Small intestine (tissue), 7 donors: ENCODE measurements at regions not wholly inside any gene's neighbourhood (a gene's known extent, or its start where the extent isn't known, plus 50 kb on each side); places are given as distances from the start of the nearest gene placed in this dataset.

Experiments
- DNase-seq, 2 donors: peaks; one replicate each; pipeline versions ENCODE4 v3.0.0 to v3.0.0-alpha.2; 2013
- FAIRE-seq: peaks from 2 replicates; lab custom pipeline; 2012; peaks lifted over from hg19 to GRCh38; lab: Jason Lieb, UNC
- H3K27ac ChIP-seq, 3 donors: one replicate each; pipeline ENCODE4 v1.5.1; 2013; ENCODE audit warnings: low read length in 2 of 3, mild to moderate bottlenecking in 2 of 3, control low read depth in 1 of 3, inconsistent platforms in 1 of 3, low read depth in 1 of 3, moderate library complexity in 1 of 3
- H3K27me3 ChIP-seq, 3 donors: one replicate each; pipeline ENCODE4 v1.6.1; 2013; ENCODE audit warnings: low read length in 3 of 3, inconsistent platforms in 1 of 3; ENCODE audit not compliant: control insufficient read depth in 3 of 3, insufficient read depth in 3 of 3
- H3K36me3 ChIP-seq, 3 donors: one replicate each; pipeline ENCODE4 v1.6.1; 2013; ENCODE audit warnings: low read length in 3 of 3, inconsistent platforms in 1 of 3, low read depth in 1 of 3, mild to moderate bottlenecking in 1 of 3, moderate library complexity in 1 of 3; ENCODE audit not compliant: control insufficient read depth in 3 of 3, insufficient read depth in 2 of 3
- H3K4me1 ChIP-seq, 3 donors: one replicate each; pipeline ENCODE4 v1.6.1; 2013; ENCODE audit warnings: low read length in 2 of 3, inconsistent platforms in 1 of 3, low read depth in 1 of 3, mild to moderate bottlenecking in 1 of 3, moderate library complexity in 1 of 3; ENCODE audit not compliant: control insufficient read depth in 3 of 3, insufficient read depth in 2 of 3
- H3K4me3 ChIP-seq, 3 donors: one replicate each; pipeline ENCODE4 v1.5.1; 2013; ENCODE audit warnings: low read length in 3 of 3, control low read depth in 1 of 3, inconsistent platforms in 1 of 3, low read depth in 1 of 3, mild to moderate bottlenecking in 1 of 3, moderate library complexity in 1 of 3
- H3K9me3 ChIP-seq, 2 donors: one replicate each; pipeline ENCODE4 v1.6.1; 2013; ENCODE audit warnings: low read depth in 1 of 2, low read length in 1 of 2; ENCODE audit not compliant: control insufficient read depth in 2 of 2, insufficient read depth in 1 of 2
- WGBS, 3 donors: extraction: QIAGEN DNeasy Blood & Tissue Kit; methylation state at CpG; one replicate each; pipeline ENCODE4 v1.1.7; 2013; 5-methylcytosine and 5-hydroxymethylcytosine counted together
- donor health status: healthy with polysubstance abuse.
- donor health status: control.
- donor health status: control.
- donor health status: Bipolar disorder and iron deficiency.
- donor health status: healthy.

- H3K27me3 ChIP-seq, result no peaks in the 10 kb centered on the region
- no peak overlapping the region for H3K27ac ChIP-seq
- H3K4me3 ChIP-seq, result no peak overlapping the region
- H3K4me1 ChIP-seq, result no peaks in the 10 kb centered on the region
- WGBS, 3 donors, result 85 to 97% (median 89%) methylated on average over 2 of the region's 2 CpGs
- DNase-seq, result no peak
- H3K9me3 ChIP-seq, result no peaks in the 10 kb centered on the region
- H3K36me3 ChIP-seq, result no peaks in the 10 kb centered on the region
- FAIRE-seq, result no peak
These were observed 696.5 kb downstream of the UQCRFS1 start for GRCh38 chr19:28516415-28516872.

DNA sequence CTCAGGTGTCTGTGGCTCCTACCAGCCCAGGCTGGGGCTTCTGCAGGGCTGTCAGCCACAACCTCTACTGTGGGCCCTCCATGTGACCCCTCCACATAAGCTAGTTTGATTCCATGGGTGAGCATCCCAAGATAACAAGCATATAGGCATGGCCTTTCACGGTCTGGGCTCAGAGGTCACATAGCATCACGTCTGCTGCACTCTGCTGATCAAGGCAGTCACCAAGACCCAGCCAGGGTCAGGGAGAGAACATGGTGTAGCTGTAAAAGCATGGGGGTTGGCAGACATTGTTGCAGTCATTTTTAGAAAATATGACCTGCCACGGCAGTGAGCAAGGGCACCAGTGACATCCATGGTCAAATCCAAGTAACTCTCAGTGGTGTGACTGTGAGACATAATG lies 698.8 kb downstream of the UQCRFS1 start:
- no peak overlapping the region for H3K4me3 ChIP-seq
- no peak for DNase-seq
- H3K4me1 ChIP-seq, result no peaks in the 10 kb centered on the region
- 65 to 72% (median 70%) methylated on average over 3 of the region's 3 CpGs for WGBS, 3 donors
- H3K9me3 ChIP-seq, result no peaks in the 10 kb centered on the region
- no peaks in the 10 kb centered on the region for H3K27me3 ChIP-seq
- H3K27ac ChIP-seq, result no peak overlapping the region
- no peak for FAIRE-seq
- no peaks in the 10 kb centered on the region for H3K36me3 ChIP-seq

GRCh38 chr19:28511655-28512054 lies 701.3 kb downstream of the UQCRFS1 start:
- no peaks in the 10 kb centered on the region for H3K9me3 ChIP-seq
- WGBS, 3 donors, result 90 to 97% (median 93%) methylated on average over 1 of the region's 1 CpG
- H3K27ac ChIP-seq, result no peak overlapping the region
- no peak overlapping the region for H3K4me3 ChIP-seq
- FAIRE-seq (no peak), DNase-seq (no peak)
- no peaks in the 10 kb centered on the region for H3K4me1 ChIP-seq
- no peaks in the 10 kb centered on the region for H3K27me3 ChIP-seq
- no peaks in the 10 kb centered on the region for H3K36me3 ChIP-seq

DNA sequence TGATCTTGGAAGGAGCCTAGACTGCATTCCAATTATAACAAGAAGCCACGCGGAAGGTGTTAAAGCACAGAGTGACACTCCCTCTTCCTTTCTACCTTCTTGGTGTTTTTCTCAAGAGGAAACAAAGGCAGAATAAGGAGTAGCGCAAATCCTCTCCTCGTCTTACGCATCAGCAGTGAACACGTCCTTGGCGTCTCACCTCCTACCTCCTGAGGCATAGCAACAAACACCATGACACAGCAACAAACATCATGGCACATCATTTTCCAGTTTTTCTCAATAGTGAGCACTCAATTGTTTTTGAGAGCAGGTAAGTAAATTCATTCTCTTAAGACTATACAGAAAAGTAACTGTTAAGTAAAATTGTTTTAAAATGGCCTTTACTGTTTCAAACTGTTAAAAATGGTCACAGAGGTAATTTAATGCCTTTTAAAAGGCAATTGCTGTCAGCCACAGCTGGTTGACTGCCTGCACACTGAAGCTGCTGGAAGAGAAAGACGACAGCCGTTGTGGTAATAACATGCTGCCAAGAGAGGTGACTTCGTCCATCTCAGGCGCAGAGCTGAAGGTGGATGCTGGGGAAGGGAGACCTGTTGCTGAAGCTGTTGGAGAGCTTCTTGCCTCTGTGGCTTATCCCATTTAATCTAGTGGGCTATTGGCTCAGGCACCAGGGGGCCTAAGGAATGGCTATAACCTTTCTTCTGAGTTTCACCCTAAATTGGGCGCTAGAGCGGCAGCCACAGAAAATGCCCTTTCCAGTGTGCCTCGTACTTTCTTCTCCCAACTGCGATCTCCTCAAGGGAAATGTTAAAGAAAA lies 703.7 kb downstream of the UQCRFS1 start:
- DNase-seq (no peak), FAIRE-seq (no peak)
- Histone ChIP-seq H3K36me3 (no peaks in the 10 kb centered on the region), H3K9me3 (no peaks in the 10 kb centered on the region), H3K27me3 (no peaks in the 10 kb centered on the region), H3K4me3 (no peak overlapping the region), H3K27ac (no peak overlapping the region), H3K4me1 (no peaks in the 10 kb centered on the region)
- 79 to 86% (median 81%) methylated on average over 15 of the region's 15 CpGs for WGBS, 3 donors

DNA sequence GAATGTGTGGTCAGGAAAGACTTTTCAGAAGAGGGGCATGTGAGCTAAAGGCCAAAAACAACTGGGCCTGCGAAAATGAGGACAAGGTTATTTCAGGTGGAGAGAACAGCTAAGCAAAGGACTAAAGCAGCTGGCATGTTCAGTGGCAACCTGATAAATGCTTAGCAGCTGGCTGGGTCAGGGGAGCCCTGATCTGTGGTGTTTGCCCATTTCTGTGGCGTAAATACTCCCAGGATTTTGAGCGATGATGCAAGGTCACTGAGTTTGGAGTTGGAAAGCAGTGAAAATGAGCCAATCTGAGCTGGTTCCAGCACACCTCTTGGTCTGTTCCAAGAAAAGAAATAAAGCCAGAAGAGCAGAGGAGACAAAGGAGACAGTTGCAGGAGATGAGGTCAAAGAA lies 704.3 kb downstream of the UQCRFS1 start:
- no peaks in the 10 kb centered on the region for H3K27me3 ChIP-seq
- WGBS, 3 donors, result 87 to 90% (median 88%) methylated on average over 3 of the region's 3 CpGs
- H3K36me3 ChIP-seq, result no peaks in the 10 kb centered on the region
- no peak for FAIRE-seq
- H3K4me3 ChIP-seq, result no peak overlapping the region
- no peaks in the 10 kb centered on the region for H3K9me3 ChIP-seq
- no peak overlapping the region for H3K27ac ChIP-seq
- no peak for DNase-seq
- no peaks in the 10 kb centered on the region for H3K4me1 ChIP-seq

DNA sequence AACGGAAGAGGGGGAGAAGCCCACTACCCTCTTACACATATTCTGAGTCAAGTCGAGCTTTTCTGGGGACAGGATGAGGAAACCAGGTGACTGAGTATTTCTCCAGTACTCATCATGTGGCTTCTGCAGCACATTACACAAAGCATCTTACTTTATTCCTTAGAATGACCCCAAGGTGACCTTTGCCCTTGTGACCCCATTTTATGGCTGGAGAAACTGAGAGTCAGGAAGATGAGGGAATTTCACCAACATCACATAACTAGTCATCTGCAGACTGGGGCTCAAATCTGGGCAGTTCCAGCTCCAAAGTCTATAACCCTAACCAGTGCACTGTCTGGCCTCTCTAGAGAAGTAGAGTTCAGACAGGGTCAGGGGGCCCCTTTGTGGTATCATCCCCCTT lies 707.0 kb downstream of the UQCRFS1 start:
- H3K9me3 ChIP-seq, result no peaks in the 10 kb centered on the region
- 73 to 83% (median 73%) methylated on average over 2 of the region's 2 CpGs for WGBS, 3 donors
- no peaks in the 10 kb centered on the region for H3K27me3 ChIP-seq
- FAIRE-seq (no peak), DNase-seq (no peak)
- H3K27ac ChIP-seq, result no peak overlapping the region
- H3K4me1 ChIP-seq, result no peaks in the 10 kb centered on the region
- no peak overlapping the region for H3K4me3 ChIP-seq
- no peaks in the 10 kb centered on the region for H3K36me3 ChIP-seq

DNA sequence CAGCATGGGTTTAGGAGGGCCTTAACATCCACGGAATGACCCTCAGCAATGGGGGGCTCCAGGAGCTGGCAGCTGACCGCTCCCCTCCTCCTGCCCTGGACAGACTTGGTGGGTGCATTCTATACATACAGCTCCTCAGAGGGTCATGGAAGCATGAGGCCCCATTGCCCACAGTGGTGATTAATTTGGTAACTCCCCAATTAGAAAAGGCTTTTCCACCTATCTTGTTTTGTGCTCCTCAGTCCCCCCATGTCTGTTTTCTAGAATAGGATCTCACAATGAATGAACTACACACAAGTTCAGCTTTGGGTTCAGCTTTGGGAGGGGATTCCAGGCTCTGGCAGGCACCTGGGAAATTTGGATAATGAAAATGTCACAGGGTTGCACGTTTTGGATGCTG lies 707.8 kb downstream of the UQCRFS1 start:
- H3K4me3 ChIP-seq, result no peak overlapping the region
- H3K36me3 ChIP-seq, result no peaks in the 10 kb centered on the region
- H3K9me3 ChIP-seq, result no peaks in the 10 kb centered on the region
- H3K4me1 ChIP-seq, result no peaks in the 10 kb centered on the region
- H3K27me3 ChIP-seq, result no peaks in the 10 kb centered on the region
- FAIRE-seq (no peak), DNase-seq (no peak)
- 67 to 79% (median 69%) methylated on average over 3 of the region's 3 CpGs for WGBS, 3 donors
- no peak overlapping the region for H3K27ac ChIP-seq

DNA sequence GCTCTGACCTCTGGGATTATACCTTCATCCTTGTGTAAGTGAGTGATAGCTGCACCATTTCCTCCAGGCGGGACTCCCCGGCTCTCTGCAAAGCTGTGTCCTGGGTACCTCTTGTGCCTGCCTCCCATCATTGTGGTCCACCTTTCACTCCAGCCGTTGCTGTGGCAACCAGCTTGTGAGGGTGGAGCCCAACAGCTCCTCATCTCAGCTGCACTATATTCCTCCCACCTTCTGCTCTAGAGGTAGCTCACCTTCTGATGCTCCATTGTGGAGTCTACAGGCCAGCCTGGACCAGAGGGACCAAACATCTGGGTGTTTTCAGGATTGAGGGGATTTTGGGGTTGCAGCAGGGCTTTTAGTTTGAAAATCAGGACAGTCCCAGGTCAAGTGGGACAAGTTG lies 708.2 kb downstream of the UQCRFS1 start:
- no peaks in the 10 kb centered on the region for H3K36me3 ChIP-seq
- no peaks in the 10 kb centered on the region for H3K4me1 ChIP-seq
- no peaks in the 10 kb centered on the region for H3K27me3 ChIP-seq
- no peak overlapping the region for H3K4me3 ChIP-seq
- 81 to 87% (median 85%) methylated on average over 3 of the region's 3 CpGs for WGBS, 3 donors
- FAIRE-seq (no peak), DNase-seq (no peak)
- H3K27ac ChIP-seq, result no peak overlapping the region
- no peaks in the 10 kb centered on the region for H3K9me3 ChIP-seq

- no peak overlapping the region for H3K27ac ChIP-seq
- no peaks in the 10 kb centered on the region for H3K9me3 ChIP-seq
- no peaks in the 10 kb centered on the region for H3K27me3 ChIP-seq
- H3K36me3 ChIP-seq, result no peaks in the 10 kb centered on the region
- DNase-seq (no peak), FAIRE-seq (no peak)
- no peaks in the 10 kb centered on the region for H3K4me1 ChIP-seq
- no peak overlapping the region for H3K4me3 ChIP-seq
- WGBS, 3 donors, result 73 to 93% (median 81%) methylated on average over 3 of the region's 3 CpGs
These were observed 708.8 kb downstream of the UQCRFS1 start for GRCh38 chr19:28504139-28504538.
